H1 (cell line): ENCODE measurements at regions not wholly inside any gene's neighbourhood (a gene's known extent, or its start where the extent isn't known, plus 50 kb on each side); places are given as distances from the start of the nearest gene placed in this dataset.

Experiments
- CTCF ChIA-PET: fragments of 300-600 bp; sonication (Branson Sonifier 250); formaldehyde crosslinking; loops from one replicate; lab custom pipeline; 2021; ENCODE audit not compliant: partially characterized antibody; lab: Charles Lee
- POLR2A ChIA-PET: fragments of 300-600 bp; sonication (Branson Sonifier 250); formaldehyde crosslinking; loops from one replicate; lab custom pipeline; 2021; ENCODE audit warnings: inconsistent platforms; ENCODE audit not compliant: partially characterized antibody; lab: Charles Lee
- DNase-seq, 2 experiments: peaks; one replicate each; pipeline versions ENCODE4 v3.0.0 to v3.0.0-alpha.2; 2010 to 2022; ENCODE audit warnings: low spot score in 2 of 2, low read depth in 1 of 2, mixed read lengths in 1 of 2
- FAIRE-seq: peaks from 2 replicates; lab custom pipeline; 2011; peaks lifted over from hg19 to GRCh38; lab: Jason Lieb, UNC
- H2AFZ ChIP-seq: 2 replicates; pipeline ENCODE4 v1.8.1; 2012; ENCODE audit warnings: low read length, inconsistent platforms
- H2AK5ac ChIP-seq: 2 replicates; pipeline ENCODE4 v1.6.1; 2013; ENCODE audit warnings: low read depth, low read length
- H2BK120ac ChIP-seq: replicated peaks from 2 replicates; pipeline ENCODE3; 2013; ENCODE audit warnings: low read depth, low read length, inconsistent platforms
- H2BK12ac ChIP-seq: 2 replicates; pipeline ENCODE4 v1.6.1; 2013; ENCODE audit warnings: low read depth, low read length
- H2BK15ac ChIP-seq: 2 replicates; pipeline ENCODE4 v1.6.1; 2013; ENCODE audit warnings: low read length
- H2BK20ac ChIP-seq: 2 replicates; pipeline ENCODE4 v1.6.1; 2013; ENCODE audit warnings: low read length
- H2BK5ac ChIP-seq: 2 replicates; pipeline ENCODE4 v1.6.1; 2013; ENCODE audit warnings: low read depth, low read length
- H3K14ac ChIP-seq: 2 replicates; pipeline ENCODE4 v1.6.1; 2013; ENCODE audit warnings: inconsistent platforms; ENCODE audit not compliant: insufficient read length
- H3K18ac ChIP-seq: 2 replicates; pipeline ENCODE4 v1.6.1; 2013; ENCODE audit warnings: low read length; ENCODE audit errors: extremely low read depth
- H3K23ac ChIP-seq: 2 replicates; pipeline ENCODE4 v1.6.1; 2013; ENCODE audit warnings: inconsistent platforms; ENCODE audit not compliant: insufficient read length
- H3K23me2 ChIP-seq: 2 replicates; pipeline ENCODE4 v1.6.1; 2013; ENCODE audit warnings: low read depth, low read length
- H3K27ac ChIP-seq: 2 replicates; pipeline ENCODE4 v1.6.1; 2011; ENCODE audit warnings: low read depth, low read length, inconsistent platforms
- H3K27me3 ChIP-seq, 4 experiments: replicated peaks in 1 of 4; 1 replicate in 1 of 4; 2 replicates in 3 of 4; pipeline versions ENCODE4 v1.6.1 to v1.8.1; 2011 to 2013; ENCODE audit warnings: low read length in 3 of 4, mild to moderate bottlenecking in 3 of 4, inconsistent platforms in 2 of 4, mixed read lengths in 2 of 4, moderate library complexity in 1 of 4; ENCODE audit not compliant: control insufficient read depth in 3 of 4, insufficient read depth in 3 of 4; ENCODE audit errors: extremely low read depth in 1 of 4
- H3K36me3 ChIP-seq, 4 experiments: 2 replicates each; pipeline versions ENCODE4 v1.6.1 to v1.8.1; 2011 to 2013; ENCODE audit warnings: mild to moderate bottlenecking in 4 of 4, low read length in 3 of 4, moderate library complexity in 2 of 4, control low read depth in 1 of 4, inconsistent platforms in 1 of 4; ENCODE audit not compliant: insufficient read depth in 4 of 4, control insufficient read depth in 2 of 4
- H3K4ac ChIP-seq: replicated peaks from 2 replicates; pipeline ENCODE3; 2013; ENCODE audit warnings: low read length, low read depth, mixed read lengths, inconsistent platforms; ENCODE audit not compliant: insufficient read length
- H3K4me1 ChIP-seq, 4 experiments: replicated peaks in 1 of 4; 1 replicate in 1 of 4; 2 replicates in 3 of 4; pipeline versions ENCODE4 v1.6.1 to v1.8.1; 2011 to 2013; ENCODE audit warnings: low read length in 3 of 4, inconsistent platforms in 2 of 4, mixed read lengths in 1 of 4; ENCODE audit not compliant: insufficient read depth in 4 of 4, control insufficient read depth in 3 of 4
- H3K4me2 ChIP-seq, 2 experiments: 2 replicates each; pipeline versions ENCODE4 v1.6.1 to v1.8.1; 2011 to 2013; ENCODE audit warnings: low read depth in 2 of 2, low read length in 2 of 2, control low read depth in 1 of 2, inconsistent platforms in 1 of 2, mild to moderate bottlenecking in 1 of 2; ENCODE audit not compliant: insufficient read depth in 1 of 2
- H3K4me3 ChIP-seq, 4 experiments: fragments of 200-600, 300-600 bp in 1 of 4; sonication (generic), shearing (Covaris generic), sonication (Bioruptor Twin) in 1 of 4; 2 replicates each; pipeline versions ENCODE4 v1.5.1 to v1.8.1; 2011 to 2016; ENCODE audit warnings: low read length in 4 of 4, low read depth in 3 of 4, control low read depth in 2 of 4, inconsistent platforms in 2 of 4, mild to moderate bottlenecking in 2 of 4, mixed read lengths in 1 of 4, moderate library complexity in 1 of 4; ENCODE audit not compliant: insufficient read depth in 2 of 4; ENCODE audit errors: extremely low read depth in 1 of 4
- H3K56ac ChIP-seq: replicated peaks from 2 replicates; pipeline ENCODE3; 2013; ENCODE audit warnings: low read depth, mild to moderate bottlenecking, mixed read lengths, low read length, inconsistent platforms; ENCODE audit not compliant: insufficient read length
- H3K79me1 ChIP-seq: 2 replicates; pipeline ENCODE4 v1.6.1; 2013; ENCODE audit warnings: low read depth, low read length, control low read depth
- H3K79me2 ChIP-seq, 2 experiments: 2 replicates each; pipeline versions ENCODE4 v1.6.1 to v1.8.1; 2012 to 2013; ENCODE audit warnings: low read length in 2 of 2, mild to moderate bottlenecking in 2 of 2, inconsistent platforms in 1 of 2; ENCODE audit not compliant: insufficient read depth in 2 of 2, control insufficient read depth in 1 of 2
- H3K9ac ChIP-seq, 4 experiments: replicated peaks in 1 of 4; 1 replicate in 1 of 4; 2 replicates in 3 of 4; pipeline versions ENCODE4 v1.6.1 to v1.8.1; 2011 to 2013; ENCODE audit warnings: low read depth in 3 of 4, low read length in 3 of 4, control low read depth in 2 of 4, mild to moderate bottlenecking in 2 of 4, moderate library complexity in 2 of 4, inconsistent platforms in 1 of 4; ENCODE audit errors: extremely low read depth in 1 of 4
- H3K9me3 ChIP-seq, 2 experiments: 2 replicates each; pipeline versions ENCODE4 v1.6.1 to v1.8.1; 2012 to 2013; ENCODE audit warnings: mild to moderate bottlenecking in 2 of 2, moderate library complexity in 2 of 2, control low read depth in 1 of 2, inconsistent platforms in 1 of 2, low read depth in 1 of 2, low read length in 1 of 2, mixed read lengths in 1 of 2; ENCODE audit not compliant: insufficient read depth in 2 of 2
- H4K20me1 ChIP-seq, 2 experiments: replicated peaks in 1 of 2; 2 replicates each; pipeline versions ENCODE3 to v1.8.1; 2011 to 2013; ENCODE audit warnings: inconsistent platforms in 2 of 2, low read length in 2 of 2, mild to moderate bottlenecking in 1 of 2; ENCODE audit not compliant: insufficient read depth in 2 of 2, control insufficient read depth in 1 of 2
- H4K5ac ChIP-seq: 2 replicates; pipeline ENCODE4 v1.6.1; 2013; ENCODE audit warnings: low read length, low read depth, mixed read lengths, inconsistent platforms; ENCODE audit not compliant: insufficient read length
- H4K8ac ChIP-seq: 2 replicates; pipeline ENCODE4 v1.8.0; 2013; ENCODE audit warnings: mild to moderate bottlenecking, moderate library complexity, low read length, inconsistent platforms; ENCODE audit not compliant: insufficient read depth; ENCODE audit errors: extremely low read depth
- H4K91ac ChIP-seq: replicated peaks from 2 replicates; pipeline ENCODE3; 2013; ENCODE audit warnings: low read length, mixed read lengths, inconsistent platforms; ENCODE audit not compliant: insufficient read length
- KDM1A ChIP-seq: fragments of 200-600, 300-600 bp; sonication (generic); IDR thresholded peaks from 2 replicates; pipeline ENCODE4 v1.7.1; 2016; ENCODE audit warnings: mild to moderate bottlenecking, low read length, borderline replicate concordance
- RBBP5 ChIP-seq: IDR thresholded peaks from 2 replicates; pipeline ENCODE4 v1.7.1; 2012; ENCODE audit warnings: low read depth, mild to moderate bottlenecking, inconsistent platforms, low read length, moderate library complexity, borderline replicate concordance
- RNF2 ChIP-seq: fragments of 200-900, 300-1000 bp; sonication (generic); IDR thresholded peaks from 2 replicates; pipeline ENCODE4 v1.7.1; 2016; ENCODE audit warnings: borderline replicate concordance, low read depth, mild to moderate bottlenecking, antibody characterized with exemption, low read length; ENCODE audit not compliant: poor library complexity, severe bottlenecking; ENCODE audit errors: missing control alignments
- WGBS, 2 experiments: shearing (Covaris generic) in 1 of 2; methylation state at CpG; one replicate each; pipeline versions ENCODE4 v1.1.6 to v1.1.7; 2013 to 2015; ENCODE audit warnings: low lambda C conversion rate in 2 of 2, mixed read lengths in 2 of 2, inconsistent platforms in 1 of 2, low coverage in 1 of 2, missing lambda C conversion rate in 1 of 2; ENCODE audit not compliant: insufficient replicate concordance in 2 of 2, insufficient coverage in 1 of 2, insufficient read length in 1 of 2; ENCODE audit errors: extremely low coverage in 1 of 2, missing lambda C conversion rate in 1 of 2; 5-methylcytosine and 5-hydroxymethylcytosine counted together

GRCh38 chr14:76577090-76577489 is 184.2 kb upstream of the VASH1 start:
- no peak for DNase-seq
- no peaks in the 10 kb centered on the region for H4K20me1 ChIP-seq
- H2AFZ ChIP-seq = no peak overlapping the region
- H2BK12ac ChIP-seq = no peak overlapping the region
- no peak overlapping the region for H3K9ac ChIP-seq
- H3K56ac ChIP-seq = no peak overlapping the region
- H2BK15ac ChIP-seq = no peak overlapping the region
- H3K4me2 ChIP-seq = no peak overlapping the region
- H3K4me3 ChIP-seq = no peak overlapping the region
- no peak overlapping the region for H3K18ac ChIP-seq
- H4K8ac ChIP-seq = no peak overlapping the region
- no peaks in the 10 kb centered on the region for H3K79me1 ChIP-seq
- ChIA-PET CTCF (interaction anchor here (0.5 to 2.1 kb wide), 4 partner anchors 12 to 225 kb away, joined by 3 to 12 read pairs (median 5); no protein-coding TSS in a partner anchor), POLR2A (no interaction called here)
- H2BK120ac ChIP-seq = no peak overlapping the region
- no peak overlapping the region for H4K5ac ChIP-seq
- H3K23me2 ChIP-seq = no peaks in the 10 kb centered on the region
- 91% methylated on average over 2 of the region's 2 CpGs; no CpG with 5 or more reads in 1 of the 2 experiments for WGBS, 2 experiments
- no peaks in the 10 kb centered on the region for H3K36me3 ChIP-seq
- no peaks in the 10 kb centered on the region for H3K27me3 ChIP-seq
- no peak overlapping the region for H4K91ac ChIP-seq
- no peak overlapping the region for H3K23ac ChIP-seq
- H2BK20ac ChIP-seq = no peak overlapping the region
- no peak overlapping the region for H3K4ac ChIP-seq
- no peak overlapping the region for H2BK5ac ChIP-seq
- TF ChIP-seq KDM1A (no peak), RNF2 (no peak), RBBP5 (no peak)
- no peaks in the 10 kb centered on the region for H3K4me1 ChIP-seq
- no peaks in the 10 kb centered on the region for H3K79me2 ChIP-seq
- no peak for FAIRE-seq
- H3K9me3 ChIP-seq = no peaks in the 10 kb centered on the region
- H2AK5ac ChIP-seq = no peak overlapping the region
- no peak overlapping the region for H3K14ac ChIP-seq
- no peak overlapping the region for H3K27ac ChIP-seq
